ENCODE measurements at regions not wholly inside any gene's neighbourhood (a gene's known extent, or its start where the extent isn't known, plus 50 kb on each side); places are given as distances from the start of the nearest gene placed in this dataset.
"Not testable (repeated sequence)": the region's sequence is repeated elsewhere in the genome, so short reads cannot be mapped to it uniquely, and the experiment has no call there.

DNA sequence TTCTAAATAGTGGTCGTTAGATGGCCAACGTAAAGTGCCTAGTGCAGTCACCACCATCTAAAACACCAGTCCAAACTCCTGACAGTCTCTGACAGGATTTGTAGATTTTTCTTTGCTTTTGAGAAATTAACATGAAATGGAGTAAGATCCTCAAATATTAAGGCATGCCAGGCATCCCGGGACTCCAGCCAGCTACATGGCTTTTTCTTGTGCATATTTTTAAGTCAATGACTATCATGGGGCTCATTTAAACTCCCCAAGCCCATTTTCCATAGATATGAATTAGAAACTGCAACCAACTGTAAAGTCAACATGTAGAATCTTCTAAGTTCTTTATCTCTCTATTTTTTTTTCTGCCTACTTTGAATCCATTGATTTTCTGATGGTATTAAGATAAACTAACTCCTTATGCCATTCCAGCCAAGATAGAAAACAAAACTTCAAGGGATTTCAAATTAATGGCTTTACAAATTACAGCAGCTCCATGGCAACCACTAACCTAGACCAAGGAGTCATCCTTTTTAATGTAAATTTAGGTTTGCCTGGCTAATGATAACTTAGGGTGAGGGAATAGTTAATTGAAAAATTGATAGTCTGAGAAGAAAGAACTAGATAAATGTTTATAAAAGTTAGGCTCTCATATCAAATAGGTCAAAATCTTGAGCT is 764.1 kb upstream of the NXPH2 start (continued):
- TF ChIP-seq ZNF311 (CRISPR knock-in tag; IDR thresholded peaks at IDR 0.05), result no peak

DNA sequence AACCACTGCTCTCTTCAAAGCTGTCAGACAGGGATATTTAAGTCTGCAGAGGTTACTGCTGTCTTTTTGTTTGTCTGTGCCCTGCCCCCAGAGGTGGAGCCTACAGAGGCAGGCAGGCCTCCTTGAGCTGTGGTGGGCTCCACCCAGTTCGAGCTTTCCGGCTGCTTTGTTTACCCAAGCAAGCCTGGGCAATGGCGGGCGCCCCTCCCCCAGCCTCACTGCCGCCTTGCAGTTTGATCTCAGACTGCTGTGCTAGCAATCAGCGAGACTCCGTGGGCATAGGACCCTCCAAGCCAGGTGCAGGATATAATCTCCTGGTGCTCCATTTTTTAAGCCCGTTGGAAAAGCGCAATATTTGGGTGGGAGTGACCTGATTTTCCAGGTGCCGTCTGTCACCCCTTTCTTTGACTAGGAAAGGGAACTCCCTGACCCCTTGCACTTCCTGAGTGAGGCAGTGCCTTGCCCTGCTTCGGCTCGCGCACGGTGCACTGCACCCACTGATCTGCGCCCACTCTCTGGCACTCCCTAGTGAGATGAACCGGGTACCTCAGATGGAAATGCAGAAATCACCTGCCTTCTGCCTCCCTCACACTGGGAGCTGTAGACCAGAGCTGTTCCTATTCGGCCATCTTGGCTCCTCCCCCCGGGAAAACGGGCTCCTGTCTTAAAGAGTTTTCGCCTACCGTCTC is 758.3 kb upstream of the NXPH2 start:
- FAIRE-seq; DNase-seq (ENCODE audit: extremely low read depth in 1 of 4, low spot score in 3 of 4); H3K4me1 ChIP-seq (replicated peaks in 1 of 2; ENCODE audit: control insufficient read depth in 2 of 2, insufficient read depth in 2 of 2, low read length in 2 of 2); CTCF ChIA-PET (ENCODE audit: low intra/inter-chr PET ratio); H4K20me1 ChIP-seq (replicated peaks; ENCODE audit: control insufficient read depth, insufficient read depth, low read length); H3K36me3 ChIP-seq (ENCODE audit: control insufficient read depth, insufficient read depth, low read length); H3K9me1 ChIP-seq (ENCODE audit: control insufficient read depth, insufficient read depth, low read length); H2AFZ ChIP-seq (ENCODE audit: low read depth, low read length); POLR2A ChIA-PET; in situ Hi-C loops (cut with MboI); H3K9me3 ChIP-seq (replicated peaks; ENCODE audit: control insufficient read depth, insufficient read depth, low read depth, low read length); H3K9ac ChIP-seq (ENCODE audit: insufficient read depth in 1 of 2, low read depth in 2 of 2, low read length in 2 of 2); ATAC-seq; H3K27me3 ChIP-seq (ENCODE audit: control insufficient read depth in 2 of 2, insufficient read depth in 2 of 2, low read length in 2 of 2); H3K79me2 ChIP-seq (ENCODE audit: control insufficient read depth, insufficient read depth, low read length); H3K27ac ChIP-seq (ENCODE audit: extremely low read depth, low read depth, low read length); H3K4me3 ChIP-seq; intact Hi-C loops (cut with micrococcal nuclease); BruUV-seq (replicated peaks); H3K4me2 ChIP-seq (ENCODE audit: insufficient read depth, low read length): not testable (repeated sequence)
- TF ChIP-seq FOXA3 (CRISPR knock-in tag; conservative IDR thresholded peaks at IDR 0.05 in 1 of 2, IDR thresholded peaks at IDR 0.05 in 1 of 2) (peak in 1 of 2 experiments; percentile 69; a peak in 2 of 4 replicates), ZBTB17 (CRISPR knock-in tag; IDR thresholded peaks at IDR 0.05) (peak; percentile 46; the same call in 1 of the 2 replicates)
- WGBS (ENCODE audit: insufficient coverage, low coverage, missing lambda C conversion rate), result under 1% methylated on average over 14 of the region's 21 CpGs
